DND-41 (cell line): ENCODE measurements at regions not wholly inside any gene's neighbourhood (a gene's known extent, or its start where the extent isn't known, plus 50 kb on each side); places are given as distances from the start of the nearest gene placed in this dataset.

Experiments used
- EZH2 ChIP-seq: IDR thresholded peaks from 3 replicates; pipeline ENCODE4 v1.6.1; 2012; ENCODE audit warnings: borderline replicate concordance, low read depth, mild to moderate bottlenecking, moderate library complexity, low read length, inconsistent platforms; ENCODE audit not compliant: severe bottlenecking
- TF ChIP-seq, protein P1 (sequence below): IDR thresholded peaks from 2 replicates; pipeline ENCODE4 v1.5.1; 2012; ENCODE audit warnings: borderline replicate concordance, low read length, moderate library complexity, mild to moderate bottlenecking; ENCODE audit not compliant: poor library complexity, severe bottlenecking; ENCODE audit errors: extremely low read depth

- TF ChIP-seq, protein P1, sequence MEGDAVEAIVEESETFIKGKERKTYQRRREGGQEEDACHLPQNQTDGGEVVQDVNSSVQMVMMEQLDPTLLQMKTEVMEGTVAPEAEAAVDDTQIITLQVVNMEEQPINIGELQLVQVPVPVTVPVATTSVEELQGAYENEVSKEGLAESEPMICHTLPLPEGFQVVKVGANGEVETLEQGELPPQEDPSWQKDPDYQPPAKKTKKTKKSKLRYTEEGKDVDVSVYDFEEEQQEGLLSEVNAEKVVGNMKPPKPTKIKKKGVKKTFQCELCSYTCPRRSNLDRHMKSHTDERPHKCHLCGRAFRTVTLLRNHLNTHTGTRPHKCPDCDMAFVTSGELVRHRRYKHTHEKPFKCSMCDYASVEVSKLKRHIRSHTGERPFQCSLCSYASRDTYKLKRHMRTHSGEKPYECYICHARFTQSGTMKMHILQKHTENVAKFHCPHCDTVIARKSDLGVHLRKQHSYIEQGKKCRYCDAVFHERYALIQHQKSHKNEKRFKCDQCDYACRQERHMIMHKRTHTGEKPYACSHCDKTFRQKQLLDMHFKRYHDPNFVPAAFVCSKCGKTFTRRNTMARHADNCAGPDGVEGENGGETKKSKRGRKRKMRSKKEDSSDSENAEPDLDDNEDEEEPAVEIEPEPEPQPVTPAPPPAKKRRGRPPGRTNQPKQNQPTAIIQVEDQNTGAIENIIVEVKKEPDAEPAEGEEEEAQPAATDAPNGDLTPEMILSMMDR, result no peak
- TF ChIP-seq EZH2, result no peak
These were observed 118.4 kb upstream of the WDR11 start for GRCh38 chr10:120732643-120733313.
